Mesothelial cell of epicardium (in vitro differentiated cells): ENCODE measurements at regions not wholly inside any gene's neighbourhood (a gene's known extent, or its start where the extent isn't known, plus 50 kb on each side); places are given as distances from the start of the nearest gene placed in this dataset.

Experiments
- DNase-seq, 2 experiments: peaks; one replicate each; pipeline ENCODE4 v3.0.0; 2021; ENCODE audit warnings: low spot score in 2 of 2; ENCODE audit not compliant: unreplicated experiment in 2 of 2
- H3K27ac Mint-ChIP-seq: 2 replicates; pipeline ENCODE4 v1.8.0; 2021; ENCODE audit warnings: mixed read lengths
- H3K27me3 Mint-ChIP-seq: 2 replicates; pipeline ENCODE4 v1.8.0; 2021; ENCODE audit warnings: low read depth, mixed read lengths
- H3K36me3 Mint-ChIP-seq: 2 replicates; pipeline ENCODE4 v1.8.0; 2021; ENCODE audit warnings: mixed read lengths
- H3K4me1 Mint-ChIP-seq: 2 replicates; pipeline ENCODE4 v1.8.0; 2021; ENCODE audit warnings: mixed read lengths
- H3K4me3 Mint-ChIP-seq: 2 replicates; pipeline ENCODE4 v1.8.0; 2021; ENCODE audit warnings: mild to moderate bottlenecking, moderate library complexity, mixed read lengths
- H3K9me3 Mint-ChIP-seq: 2 replicates; pipeline ENCODE4 v1.8.0; 2021; ENCODE audit warnings: mixed read lengths
- TF ChIP-seq, protein P1 (sequence below): fragments of 200-600 bp; sonication (generic); IDR thresholded peaks from one replicate; pipeline ENCODE4 v1.5.0; 2021; ENCODE audit warnings: antibody characterized with exemption; ENCODE audit not compliant: unreplicated experiment

DNA sequence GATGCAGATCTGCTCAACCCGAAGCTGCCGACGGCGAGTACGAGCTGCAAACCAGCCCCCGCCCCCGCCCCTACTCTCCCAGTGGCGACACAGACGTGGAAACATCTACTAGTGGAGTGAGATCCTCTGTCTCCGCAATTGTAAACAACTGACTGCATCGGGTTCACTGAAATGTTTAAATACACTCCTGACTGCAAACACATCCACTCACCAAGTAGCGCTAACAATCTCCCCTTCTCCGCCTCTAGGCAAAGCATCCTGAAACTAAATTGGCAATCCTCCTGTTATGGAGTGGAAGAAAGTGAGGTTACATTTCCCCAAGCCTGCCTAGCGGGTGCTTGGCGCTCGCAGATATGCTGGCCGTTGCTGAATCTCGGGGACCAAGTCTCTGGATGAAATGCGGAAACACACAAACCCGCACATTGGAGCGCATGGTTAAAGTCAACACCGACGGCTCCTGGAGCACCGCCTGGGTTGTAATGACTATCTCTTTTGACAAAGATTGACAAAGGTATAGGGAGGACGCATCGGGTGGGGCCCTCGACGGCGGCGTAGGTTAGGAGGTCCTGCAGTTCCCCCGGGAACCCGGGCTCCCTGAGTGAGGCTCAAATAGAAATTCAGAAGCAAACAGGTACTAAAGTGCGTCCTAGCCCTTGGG, 117.0 kb upstream of the TEX13C start:
- DNase-seq = no peak
- Mint-ChIP-seq H3K27ac (no peak overlapping the region), H3K4me1 (peaks cover 31% of the 10 kb centered on the region), H3K9me3 (no peaks in the 10 kb centered on the region), H3K4me3 (peak overlapping the region; percentile 93), H3K27me3 (peaks cover 86% of the 10 kb centered on the region), H3K36me3 (no peaks in the 10 kb centered on the region)
- TF ChIP-seq, protein P1, sequence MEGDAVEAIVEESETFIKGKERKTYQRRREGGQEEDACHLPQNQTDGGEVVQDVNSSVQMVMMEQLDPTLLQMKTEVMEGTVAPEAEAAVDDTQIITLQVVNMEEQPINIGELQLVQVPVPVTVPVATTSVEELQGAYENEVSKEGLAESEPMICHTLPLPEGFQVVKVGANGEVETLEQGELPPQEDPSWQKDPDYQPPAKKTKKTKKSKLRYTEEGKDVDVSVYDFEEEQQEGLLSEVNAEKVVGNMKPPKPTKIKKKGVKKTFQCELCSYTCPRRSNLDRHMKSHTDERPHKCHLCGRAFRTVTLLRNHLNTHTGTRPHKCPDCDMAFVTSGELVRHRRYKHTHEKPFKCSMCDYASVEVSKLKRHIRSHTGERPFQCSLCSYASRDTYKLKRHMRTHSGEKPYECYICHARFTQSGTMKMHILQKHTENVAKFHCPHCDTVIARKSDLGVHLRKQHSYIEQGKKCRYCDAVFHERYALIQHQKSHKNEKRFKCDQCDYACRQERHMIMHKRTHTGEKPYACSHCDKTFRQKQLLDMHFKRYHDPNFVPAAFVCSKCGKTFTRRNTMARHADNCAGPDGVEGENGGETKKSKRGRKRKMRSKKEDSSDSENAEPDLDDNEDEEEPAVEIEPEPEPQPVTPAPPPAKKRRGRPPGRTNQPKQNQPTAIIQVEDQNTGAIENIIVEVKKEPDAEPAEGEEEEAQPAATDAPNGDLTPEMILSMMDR = no peak

DNA sequence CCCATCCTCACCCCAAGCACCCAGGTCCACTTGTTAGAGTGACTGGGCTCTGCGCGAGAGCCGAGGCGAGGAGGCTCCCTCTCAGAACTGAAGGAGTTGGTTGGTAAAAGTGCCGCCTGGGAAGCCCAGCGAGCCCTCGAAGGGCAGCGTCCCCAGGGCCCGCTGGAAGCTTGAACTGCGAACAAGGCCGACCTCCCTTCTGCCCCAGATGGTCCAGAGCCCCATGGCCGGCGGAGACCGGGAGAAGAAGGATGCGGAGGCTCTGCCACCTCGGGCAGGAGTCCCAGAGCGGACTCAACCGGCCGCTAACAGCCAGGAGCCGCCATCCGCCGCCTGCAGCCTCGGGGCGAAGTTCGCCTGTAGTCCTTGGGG, 116.3 kb upstream of the TEX13C start:
- peaks cover 80% of the 10 kb centered on the region for H3K27me3 Mint-ChIP-seq
- H3K4me1 Mint-ChIP-seq = peaks cover 31% of the 10 kb centered on the region
- H3K9me3 Mint-ChIP-seq = no peaks in the 10 kb centered on the region
- H3K4me3 Mint-ChIP-seq = peak overlapping the region; percentile 93
- peak; percentile 20 to 43 for DNase-seq
- TF ChIP-seq, protein P1 = no peak
- H3K27ac Mint-ChIP-seq = no peak overlapping the region
- no peaks in the 10 kb centered on the region for H3K36me3 Mint-ChIP-seq

DNA sequence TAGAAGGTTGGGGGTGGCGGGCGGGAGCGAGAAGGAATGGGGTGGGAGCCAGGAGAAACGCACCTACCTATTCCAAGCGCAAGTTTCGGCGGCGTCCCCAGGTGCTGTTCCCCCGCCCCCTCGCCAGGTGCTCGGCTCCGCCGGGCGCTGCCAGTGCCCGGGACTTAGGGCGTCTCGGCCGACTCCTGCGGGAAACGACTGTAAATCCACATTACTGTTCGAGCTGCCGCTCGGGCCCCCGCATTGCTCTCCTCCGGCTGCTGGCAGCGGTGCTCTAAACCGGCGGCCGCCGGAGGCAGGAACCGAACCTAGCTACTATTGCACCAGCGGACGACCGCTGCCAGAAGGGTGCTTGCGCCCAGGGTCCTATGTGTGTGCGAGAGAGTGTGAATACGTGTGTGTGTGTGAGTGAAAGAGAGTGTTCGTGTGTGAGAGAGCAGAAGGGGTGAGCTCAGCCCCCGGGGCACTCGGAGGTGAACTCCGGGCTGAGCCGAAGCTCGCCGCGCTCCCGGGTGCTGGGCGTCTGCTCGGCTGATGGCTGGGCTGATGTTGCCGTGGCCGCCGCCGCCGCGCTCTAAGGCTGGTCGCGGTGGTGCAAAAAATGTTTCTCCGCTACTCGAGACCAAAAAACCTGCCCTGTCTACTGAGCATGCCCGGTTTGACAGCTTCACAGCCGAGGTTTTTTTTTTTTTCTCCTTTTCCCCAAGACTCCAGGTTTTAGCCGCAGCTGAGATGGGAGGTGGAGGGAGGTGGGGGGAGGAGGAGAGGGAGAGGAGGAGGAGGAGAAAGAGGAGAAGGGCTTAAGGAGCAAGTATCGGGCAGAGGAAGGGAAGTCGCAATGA, 115.7 kb upstream of the TEX13C start:
- TF ChIP-seq, protein P1 = no peak
- H3K4me3 Mint-ChIP-seq = peak overlapping the region; percentile 93

DNA sequence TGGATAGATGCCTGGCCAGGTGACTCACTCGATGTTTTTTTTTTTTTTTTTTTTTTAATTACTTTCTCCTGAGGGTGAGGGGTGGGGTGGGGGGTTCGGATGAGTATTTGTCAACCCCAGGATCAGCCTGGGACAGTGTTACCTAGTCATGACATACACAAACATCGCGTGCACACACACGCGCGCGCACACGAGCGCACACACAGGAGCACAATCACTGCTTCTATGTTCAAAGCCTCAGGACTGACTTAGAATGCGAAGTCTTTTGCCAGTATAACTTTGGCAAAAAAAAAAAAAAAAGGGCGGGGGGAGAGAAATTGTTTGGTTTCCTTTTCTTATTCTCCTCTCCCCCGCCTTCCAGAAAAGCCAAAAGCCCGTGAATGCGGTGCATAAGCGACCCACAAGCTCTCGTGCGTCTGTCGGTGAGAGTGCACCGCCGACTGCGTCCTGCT, 115.0 kb upstream of the TEX13C start:
- H3K36me3 Mint-ChIP-seq = no peaks in the 10 kb centered on the region
- TF ChIP-seq, protein P1 = no peak
- no peak for DNase-seq
- peak overlapping the region; percentile 93 for H3K4me3 Mint-ChIP-seq
- peak overlapping the region; percentile 71 for H3K27ac Mint-ChIP-seq
- peaks cover 31% of the 10 kb centered on the region for H3K4me1 Mint-ChIP-seq
- no peaks in the 10 kb centered on the region for H3K9me3 Mint-ChIP-seq
- H3K27me3 Mint-ChIP-seq = peaks cover 70% of the 10 kb centered on the region

More for the DNA sequence above, 115.7 kb upstream of the TEX13C start:
- no peaks in the 10 kb centered on the region for H3K36me3 Mint-ChIP-seq
- peak overlapping the region; percentile 76 for H3K27ac Mint-ChIP-seq
- H3K27me3 Mint-ChIP-seq = peaks cover 74% of the 10 kb centered on the region
- DNase-seq = peak; percentile 36 to 65
- H3K4me1 Mint-ChIP-seq = peaks cover 31% of the 10 kb centered on the region
- H3K9me3 Mint-ChIP-seq = no peaks in the 10 kb centered on the region

DNA sequence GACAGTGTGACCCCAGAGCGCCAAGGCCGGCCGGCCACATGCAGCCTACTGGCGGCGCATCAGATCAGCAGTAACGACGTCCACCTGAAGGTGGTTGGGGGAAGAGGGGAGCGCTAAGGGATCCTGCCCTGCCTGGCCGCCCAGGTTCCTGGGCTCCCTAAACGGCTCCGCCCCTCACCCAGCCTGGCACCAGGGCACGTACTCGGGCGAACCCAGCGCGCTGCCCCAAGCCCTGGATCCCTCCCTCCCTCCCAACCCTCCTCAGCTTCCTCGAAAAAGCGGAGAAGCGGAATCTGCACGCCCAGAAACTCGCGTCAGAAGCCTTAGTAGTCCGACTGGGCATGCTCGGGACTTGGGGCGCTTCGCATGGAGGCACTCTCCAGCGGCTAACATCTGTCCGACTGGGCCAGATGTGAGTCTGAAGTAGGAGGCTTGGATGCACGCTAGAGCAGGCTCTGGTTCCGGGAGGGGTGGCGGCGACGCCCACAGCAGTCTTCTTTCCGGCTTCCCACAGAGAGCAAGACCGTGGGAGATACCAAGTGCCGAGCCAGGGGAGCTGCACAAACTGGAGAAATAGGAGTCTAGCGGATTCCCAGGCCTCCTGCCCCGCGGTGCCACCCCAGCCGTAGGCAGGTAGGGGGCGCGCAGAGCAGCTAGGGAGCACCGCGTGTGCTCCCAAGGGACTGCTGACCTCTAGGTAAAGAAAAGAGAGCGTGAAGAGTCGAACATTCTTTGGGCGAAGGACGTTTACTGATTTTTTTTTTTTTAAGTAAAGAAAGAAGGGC, 114.3 kb upstream of the TEX13C start:
- Mint-ChIP-seq H3K36me3 (no peaks in the 10 kb centered on the region), H3K4me1 (peaks cover 36% of the 10 kb centered on the region), H3K4me3 (peak overlapping the region; percentile 93), H3K9me3 (no peaks in the 10 kb centered on the region), H3K27me3 (peaks cover 64% of the 10 kb centered on the region), H3K27ac (peak overlapping the region; percentile 97)
- DNase-seq = peak; percentile 26 to 61
- TF ChIP-seq, protein P1 = no peak
